ENCODE measurements at regions not wholly inside any gene's neighbourhood (a gene's known extent, or its start where the extent isn't known, plus 50 kb on each side); places are given as distances from the start of the nearest gene placed in this dataset.
"Not testable (repeated sequence)": the region's sequence is repeated elsewhere in the genome, so short reads cannot be mapped to it uniquely, and the experiment has no call there.

- no peak overlapping the region for H3K4me3 ChIP-seq
- DNase-seq (no peak), ATAC-seq (ENCODE audit: low FRiP score in 2 of 2) (no peak)
- no peaks in the 10 kb centered on the region for H3K36me3 ChIP-seq
- no peaks in the 10 kb centered on the region for H3K4me1 ChIP-seq
- H3K27ac ChIP-seq, result no peak overlapping the region
- H3K9me3 ChIP-seq, result no peaks in the 10 kb centered on the region
- no peaks in the 10 kb centered on the region for H3K27me3 ChIP-seq
- no peak for TF ChIP-seq POLR2AphosphoS5 (IDR thresholded peaks at IDR 0.05)
- TF ChIP-seq POLR2A (IDR thresholded peaks at IDR 0.05), result no peak
- TF ChIP-seq CTCF (IDR thresholded peaks at IDR 0.05), result no peak
- TF ChIP-seq EP300 (IDR thresholded peaks at IDR 0.05), result no peak
These were observed 970.9 kb downstream of the TAF11L14 start for GRCh38 chr5:18605186-18605585.

GRCh38 chr5:18607570-18607969, 973.3 kb downstream of the TAF11L14 start:
- no peak for ATAC-seq (ENCODE audit: low FRiP score in 2 of 2)
- H3K27ac ChIP-seq, result no peak overlapping the region
- WGBS, 2 donors, result 86 to 87% methylated on average over 5 of the region's 5 CpGs
- H3K4me3 ChIP-seq, result no peak overlapping the region
- no peaks in the 10 kb centered on the region for H3K4me1 ChIP-seq
- H3K36me3 ChIP-seq, result no peaks in the 10 kb centered on the region
- TF ChIP-seq POLR2AphosphoS5 (IDR thresholded peaks at IDR 0.05) (no peak), EP300 (IDR thresholded peaks at IDR 0.05) (no peak), CTCF (IDR thresholded peaks at IDR 0.05) (no peak), POLR2A (IDR thresholded peaks at IDR 0.05) (no peak)
- H3K27me3 ChIP-seq, result no peaks in the 10 kb centered on the region
- no peaks in the 10 kb centered on the region for H3K9me3 ChIP-seq
- DNase-seq, result no peak

GRCh38 chr5:18617191-18617590, 982.9 kb downstream of the TAF11L14 start:
- DNase-seq; H3K27me3 ChIP-seq; H3K4me1 ChIP-seq; ATAC-seq (ENCODE audit: low FRiP score in 2 of 2); H3K36me3 ChIP-seq; H3K27ac ChIP-seq; H3K4me3 ChIP-seq: not testable (repeated sequence)
- WGBS, 2 donors, result 81 to 83% methylated on average over 2 of the region's 2 CpGs
- peaks cover 0 to 21% (median 11%) of the 10 kb centered on the region in 4 donors for H3K9me3 ChIP-seq

- 88 to 96% methylated on average over 2 of the region's 2 CpGs for WGBS, 2 donors
- ATAC-seq (ENCODE audit: low FRiP score in 2 of 2) (no peak), DNase-seq (no peak)
- no peak overlapping the region for H3K4me3 ChIP-seq
- no peak overlapping the region for H3K27ac ChIP-seq
- no peaks in the 10 kb centered on the region for H3K4me1 ChIP-seq
- H3K36me3 ChIP-seq, result no peaks in the 10 kb centered on the region
- no peaks in the 10 kb centered on the region for H3K9me3 ChIP-seq
- no peaks in the 10 kb centered on the region for H3K27me3 ChIP-seq
- TF ChIP-seq EP300 (IDR thresholded peaks at IDR 0.05) (no peak), CTCF (IDR thresholded peaks at IDR 0.05) (no peak), POLR2AphosphoS5 (IDR thresholded peaks at IDR 0.05) (no peak), POLR2A (IDR thresholded peaks at IDR 0.05) (no peak)
These were observed 996.3 kb downstream of the TAF11L14 start for GRCh38 chr5:18630458-18631045.

- Histone ChIP-seq H3K27ac (no peak overlapping the region), H3K9me3 (peaks cover 0 to 6% (median 0%) of the 10 kb centered on the region in 4 donors), H3K4me3 (no peak overlapping the region), H3K4me1 (no peaks in the 10 kb centered on the region), H3K27me3 (no peaks in the 10 kb centered on the region), H3K36me3 (no peaks in the 10 kb centered on the region)
- no peak for ATAC-seq (ENCODE audit: low FRiP score in 2 of 2)
- 90 to 91% methylated on average over 2 of the region's 2 CpGs for WGBS, 2 donors
- no peak for TF ChIP-seq EP300 (IDR thresholded peaks at IDR 0.05)
- no peak for TF ChIP-seq CTCF (IDR thresholded peaks at IDR 0.05)
- no peak for DNase-seq
These were observed 1018.4 kb downstream of the TAF11L14 start for GRCh38 chr5:18652404-18653215.
